PC-9 (cell line): ENCODE measurements at regions not wholly inside any gene's neighbourhood (a gene's known extent, or its start where the extent isn't known, plus 50 kb on each side); places are given as distances from the start of the nearest gene placed in this dataset.

ENCODE experiments used
- BruUV-seq: library from RNA; stranded (reverse); fragments of 400-500 nt; replicated peaks from 2 replicates; lab custom pipeline; 2021; lab: Mats Ljungman, UMichigan
- CTCF ChIA-PET: fragments of 300-600 bp; sonication (Branson Sonifier 250); formaldehyde crosslinking; loops from one replicate; lab custom pipeline; 2022; ENCODE audit warnings: antibody characterized with exemption; lab: Charles Lee
- POLR2A ChIA-PET: fragments of 300-600 bp; sonication (Branson Sonifier 250); formaldehyde crosslinking; loops from one replicate; lab custom pipeline; 2022; ENCODE audit warnings: antibody characterized with exemption; ENCODE audit not compliant: unreplicated experiment; lab: Charles Lee
- DNase-seq, 2 experiments: peaks; one replicate each; pipeline versions ENCODE4 v3.0.0 to v3.0.0-alpha.2; 2015 to 2022; ENCODE audit warnings: mixed read lengths in 1 of 2
- H2AFZ ChIP-seq: fragments of 200-600 bp; sonication (generic); 2 replicates; pipeline ENCODE4 v1.8.1; 2017; ENCODE audit warnings: antibody characterized with exemption
- H3F3A ChIP-seq: fragments of 200-600 bp; sonication (generic); 2 replicates; pipeline ENCODE4 v1.8.1; 2017; ENCODE audit warnings: antibody characterized with exemption, mild to moderate bottlenecking, low read depth; ENCODE audit not compliant: insufficient read depth
- H3K27ac ChIP-seq: fragments of 200-600 bp; sonication (generic); 2 replicates; pipeline ENCODE4 v1.6.1; 2016; ENCODE audit warnings: mixed run types
- H3K27me3 ChIP-seq: fragments of 200-600 bp; sonication (generic); 2 replicates; pipeline ENCODE4 v1.6.1; 2016; ENCODE audit warnings: low read depth, mixed run types; ENCODE audit not compliant: insufficient read depth
- H3K36me3 ChIP-seq: fragments of 200-600 bp; sonication (generic); 2 replicates; pipeline ENCODE4 v1.6.1; 2016; ENCODE audit warnings: low read depth, mixed run types
- H3K4me1 ChIP-seq: fragments of 200-600 bp; sonication (generic); replicated peaks from 2 replicates; pipeline ENCODE4 v1.6.1; 2016; ENCODE audit warnings: mixed run types; ENCODE audit not compliant: insufficient read depth
- H3K4me2 ChIP-seq: fragments of 200-600 bp; sonication (generic); 2 replicates; pipeline ENCODE4 v1.6.1; 2017; ENCODE audit warnings: mixed run types
- H3K4me3 ChIP-seq: fragments of 200-600 bp; sonication (generic); 2 replicates; pipeline ENCODE4 v1.6.1; 2016; ENCODE audit warnings: mixed run types
- H3K79me2 ChIP-seq: fragments of 200-600 bp; sonication (generic); 2 replicates; pipeline ENCODE4 v1.6.1; 2017; ENCODE audit warnings: low read depth, mixed run types
- H3K9me2 ChIP-seq: fragments of 200-600 bp; sonication (generic); 2 replicates; pipeline ENCODE4 v1.8.1; 2017; ENCODE audit warnings: mild to moderate bottlenecking; ENCODE audit not compliant: insufficient read depth
- H3K9me3 ChIP-seq: fragments of 200-600 bp; sonication (generic); 2 replicates; pipeline ENCODE4 v1.8.1; 2016; ENCODE audit warnings: low read depth; ENCODE audit not compliant: insufficient read depth
- H4K20me1 ChIP-seq: fragments of 200-600 bp; sonication (generic); 2 replicates; pipeline ENCODE4 v1.8.1; 2017; ENCODE audit not compliant: insufficient read depth
- CTCF ChIP-seq: fragments of 200-600 bp; sonication (generic); conservative IDR thresholded peaks from 2 replicates; pipeline ENCODE4 v1.6.1; 2017; ENCODE audit warnings: mixed run types, antibody characterized with exemption, mild to moderate bottlenecking, moderate library complexity
- EZH2 ChIP-seq: fragments of 200-600 bp; sonication (generic); IDR thresholded peaks from 2 replicates; pipeline ENCODE4 v1.8.0; 2017; ENCODE audit warnings: antibody characterized with exemption, low read depth
- intact Hi-C: fragments of 100-400 bp; cut with micrococcal nuclease; formaldehyde crosslinking; loops from one replicate; pipeline ENCODE4 v1.10.0; 2022; ENCODE audit not compliant: unreplicated experiment

- intact Hi-C loops, result no loop called here
- H2AFZ ChIP-seq, result no peak overlapping the region
- no TSS peak for BruUV-seq
- no peaks in the 10 kb centered on the region for H3K4me1 ChIP-seq
- no peak overlapping the region for H3K4me2 ChIP-seq
- H3K36me3 ChIP-seq, result no peaks in the 10 kb centered on the region
- no peaks in the 10 kb centered on the region for H3F3A ChIP-seq
- CTCF ChIA-PET, result no interaction called here
- no peak overlapping the region for H3K4me3 ChIP-seq
- POLR2A ChIA-PET, result no interaction called here
- H3K9me3 ChIP-seq, result no peaks in the 10 kb centered on the region
- no peak for DNase-seq
- TF ChIP-seq CTCF, result no peak
- TF ChIP-seq EZH2, result no peak
- H3K27me3 ChIP-seq, result no peaks in the 10 kb centered on the region
- H4K20me1 ChIP-seq, result no peaks in the 10 kb centered on the region
- no peaks in the 10 kb centered on the region for H3K9me2 ChIP-seq
- H3K79me2 ChIP-seq, result no peaks in the 10 kb centered on the region
- no peak overlapping the region for H3K27ac ChIP-seq
Measured at GRCh38 chr4:173929921-173930320, 353.5 kb downstream of the FBXO8 start.

GRCh38 chr4:173924561-173924960, 358.9 kb downstream of the FBXO8 start:
- no peaks in the 10 kb centered on the region for H3K27me3 ChIP-seq
- H3K36me3 ChIP-seq, result no peaks in the 10 kb centered on the region
- BruUV-seq, result no TSS peak
- H3F3A ChIP-seq, result no peaks in the 10 kb centered on the region
- H3K4me3 ChIP-seq, result no peak overlapping the region
- no peak for DNase-seq
- ChIA-PET POLR2A (no interaction called here), CTCF (no interaction called here)
- TF ChIP-seq CTCF (no peak), EZH2 (no peak)
- H4K20me1 ChIP-seq, result no peaks in the 10 kb centered on the region
- H2AFZ ChIP-seq, result no peak overlapping the region
- no peaks in the 10 kb centered on the region for H3K9me2 ChIP-seq
- H3K4me1 ChIP-seq, result no peaks in the 10 kb centered on the region
- H3K27ac ChIP-seq, result no peak overlapping the region
- intact Hi-C loops, result loop anchor here (1.0 kb wide), 1 partner anchor 8 kb away; no protein-coding TSS in a partner anchor
- no peak overlapping the region for H3K4me2 ChIP-seq
- no peaks in the 10 kb centered on the region for H3K79me2 ChIP-seq
- no peaks in the 10 kb centered on the region for H3K9me3 ChIP-seq

- no peak overlapping the region for H3K4me3 ChIP-seq
- H3K36me3 ChIP-seq, result no peaks in the 10 kb centered on the region
- H3K9me2 ChIP-seq, result no peaks in the 10 kb centered on the region
- H4K20me1 ChIP-seq, result no peaks in the 10 kb centered on the region
- BruUV-seq, result no TSS peak
- no peaks in the 10 kb centered on the region for H3K9me3 ChIP-seq
- H3K4me1 ChIP-seq, result no peaks in the 10 kb centered on the region
- ChIA-PET POLR2A (no interaction called here), CTCF (no interaction called here)
- H3K27ac ChIP-seq, result no peak overlapping the region
- TF ChIP-seq CTCF, result no peak
- no peak for TF ChIP-seq EZH2
- no peaks in the 10 kb centered on the region for H3K27me3 ChIP-seq
- H3K79me2 ChIP-seq, result no peaks in the 10 kb centered on the region
- intact Hi-C loops, result no loop called here
- no peaks in the 10 kb centered on the region for H3F3A ChIP-seq
- H3K4me2 ChIP-seq, result no peak overlapping the region
- H2AFZ ChIP-seq, result no peak overlapping the region
- DNase-seq, result no peak
Measured at GRCh38 chr4:173919861-173920260, 363.6 kb downstream of the FBXO8 start.
